ENCODE measurements at regions not wholly inside any gene's neighbourhood (a gene's known extent, or its start where the extent isn't known, plus 50 kb on each side); places are given as distances from the start of the nearest gene placed in this dataset.

GRCh38 chr16:80198311-80199299 is 342.2 kb upstream of the DYNLRB2 start:
- TF ChIP-seq CTCF (conservative IDR thresholded peaks at IDR 0.05): no peak
- no peak for TF ChIP-seq ZFX (IDR thresholded peaks at IDR 0.05)

Measured in C4-2B (cell line).